Neural progenitor cell (in vitro differentiated cells): ENCODE measurements at regions not wholly inside any gene's neighbourhood (a gene's known extent, or its start where the extent isn't known, plus 50 kb on each side); places are given as distances from the start of the nearest gene placed in this dataset.

ENCODE experiments used
- EZH2 ChIP-seq: fragments of 200-600 bp; sonication (generic); IDR thresholded peaks from 2 replicates; pipeline ENCODE4 v1.6.1; 2017; ENCODE audit warnings: antibody characterized with exemption, mild to moderate bottlenecking, moderate library complexity
- EZH2phosphoT487 ChIP-seq: fragments of 200-600 bp; sonication (generic); IDR thresholded peaks from 2 replicates; pipeline ENCODE4 v1.6.1; 2017; ENCODE audit warnings: antibody characterized with exemption
- TF ChIP-seq, protein P1 (sequence below): fragments of 200-600 bp; sonication (generic); IDR thresholded peaks from 2 replicates; pipeline ENCODE4 v1.5.1; 2017; ENCODE audit warnings: antibody characterized with exemption, mild to moderate bottlenecking

DNA sequence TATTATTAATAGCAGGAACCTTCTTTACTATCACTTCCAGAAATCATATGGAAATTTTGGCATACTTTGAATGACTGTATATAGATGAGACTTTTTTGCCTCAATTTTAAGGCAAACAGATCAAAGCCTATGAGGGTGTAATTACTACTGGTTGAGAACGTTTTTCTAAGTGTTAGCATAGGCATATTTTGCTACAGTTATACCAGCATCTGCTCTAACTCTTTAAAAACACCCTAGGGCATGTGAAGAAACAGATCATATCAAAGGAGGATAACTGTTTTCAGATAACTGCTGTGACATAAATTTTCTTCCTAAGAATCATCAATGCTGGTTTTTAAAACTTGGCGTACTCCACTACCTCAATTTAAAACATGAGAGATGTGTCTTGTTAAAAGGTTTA is 1155.3 kb downstream of the FSTL5 start:
- TF ChIP-seq, protein P1, sequence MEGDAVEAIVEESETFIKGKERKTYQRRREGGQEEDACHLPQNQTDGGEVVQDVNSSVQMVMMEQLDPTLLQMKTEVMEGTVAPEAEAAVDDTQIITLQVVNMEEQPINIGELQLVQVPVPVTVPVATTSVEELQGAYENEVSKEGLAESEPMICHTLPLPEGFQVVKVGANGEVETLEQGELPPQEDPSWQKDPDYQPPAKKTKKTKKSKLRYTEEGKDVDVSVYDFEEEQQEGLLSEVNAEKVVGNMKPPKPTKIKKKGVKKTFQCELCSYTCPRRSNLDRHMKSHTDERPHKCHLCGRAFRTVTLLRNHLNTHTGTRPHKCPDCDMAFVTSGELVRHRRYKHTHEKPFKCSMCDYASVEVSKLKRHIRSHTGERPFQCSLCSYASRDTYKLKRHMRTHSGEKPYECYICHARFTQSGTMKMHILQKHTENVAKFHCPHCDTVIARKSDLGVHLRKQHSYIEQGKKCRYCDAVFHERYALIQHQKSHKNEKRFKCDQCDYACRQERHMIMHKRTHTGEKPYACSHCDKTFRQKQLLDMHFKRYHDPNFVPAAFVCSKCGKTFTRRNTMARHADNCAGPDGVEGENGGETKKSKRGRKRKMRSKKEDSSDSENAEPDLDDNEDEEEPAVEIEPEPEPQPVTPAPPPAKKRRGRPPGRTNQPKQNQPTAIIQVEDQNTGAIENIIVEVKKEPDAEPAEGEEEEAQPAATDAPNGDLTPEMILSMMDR = no peak
- TF ChIP-seq EZH2 = no peak
- TF ChIP-seq EZH2phosphoT487 = no peak
